Ovary (tissue), 7 donors: ENCODE measurements at regions not wholly inside any gene's neighbourhood (a gene's known extent, or its start where the extent isn't known, plus 50 kb on each side); places are given as distances from the start of the nearest gene placed in this dataset.

Source experiments
- DNase-seq, 5 donors: peaks; one replicate each; pipeline ENCODE4 v3.0.0-alpha.2; 2019 to 2020
- H3K27ac ChIP-seq, 2 donors: fragments of 200-600 bp; one replicate each; pipeline versions ENCODE4 v1.5.1 to v1.8.0; 2019 to 2022
- H3K27me3 ChIP-seq: fragments of 200-600 bp; one replicate; pipeline ENCODE4 v1.8.0; 2022
- H3K36me3 ChIP-seq: fragments of 200-600 bp; sonication (generic); one replicate; pipeline ENCODE4 v1.5.1; 2019
- H3K4me1 ChIP-seq: one replicate; pipeline ENCODE4 v1.8.1; 2013; ENCODE audit warnings: mild to moderate bottlenecking, moderate library complexity; ENCODE audit not compliant: insufficient read depth
- H3K4me3 ChIP-seq: fragments of 200-600 bp; sonication (generic); one replicate; pipeline ENCODE4 v1.5.1; 2017
- H3K9me3 ChIP-seq, 2 donors: fragments of 200-600 bp in 1 of 2; sonication (generic) in 1 of 2; one replicate each; pipeline versions ENCODE4 v1.5.1 to v1.8.1; 2013 to 2019; ENCODE audit warnings: mild to moderate bottlenecking in 1 of 2, moderate library complexity in 1 of 2
- CTCF ChIP-seq, 3 donors: fragments of 450-650 bp in 2 of 3; fragments of 200-600 bp in 1 of 3; IDR thresholded peaks; one replicate each; pipeline versions ENCODE4 v1.5.1 to v1.8.0; 2016 to 2022; ENCODE audit warnings: antibody characterized with exemption in 3 of 3, mild to moderate bottlenecking in 1 of 3
- EP300 ChIP-seq: sonication (generic); formaldehyde crosslinking; IDR thresholded peaks from one replicate; pipeline ENCODE4 v1.6.1; 2017; ENCODE audit warnings: antibody characterized with exemption
- POLR2A ChIP-seq: fragments of 450-650 bp; IDR thresholded peaks from one replicate; pipeline ENCODE4 v1.6.1; 2017; ENCODE audit warnings: antibody characterized with exemption, mild to moderate bottlenecking, moderate library complexity
- WGBS, 3 donors: extraction: QIAGEN DNeasy Blood & Tissue Kit in 1 of 3; methylation state at CpG; one replicate each; pipeline versions ENCODE4 v1.1.5 to v1.1.7; 2013 to 2017; 5-methylcytosine and 5-hydroxymethylcytosine counted together
- intact Hi-C, 4 donors: fragments of 100-400 bp; cut with DNase I; formaldehyde crosslinking; loops; one replicate each; pipeline versions ENCODE4 v1.11.0 to v1.15.1; 2022 to 2023
- donor health status: DM: no; HTN: no; CAD: no; lungs with moderate emphysema.
- donor health status: DM: no; HTN: no; CAD: no.
- donor health status: Bipolar disorder and iron deficiency.
- donor health status: DM: no; HTN: no; CAD: no.
- donor health status: DM: yes; HTN: yes; CAD: no.

- H3K27me3 ChIP-seq: no peaks in the 10 kb centered on the region
- no peak overlapping the region for H3K27ac ChIP-seq
- no peak for DNase-seq
- WGBS, 3 donors: 13 to 43% (median 23%) methylated on average over 6 of the region's 6 CpGs
- no peaks in the 10 kb centered on the region for H3K9me3 ChIP-seq
- intact Hi-C loops: no loop called here
- no peaks in the 10 kb centered on the region for H3K36me3 ChIP-seq
- H3K4me1 ChIP-seq: no peaks in the 10 kb centered on the region
- TF ChIP-seq EP300 (no peak), POLR2A (no peak), CTCF (IDR thresholded peaks at IDR 0.05) (no peak)
- no peak overlapping the region for H3K4me3 ChIP-seq
Observed at GRCh38 chr5:14956423-14957046, 85.0 kb upstream of the ANKH start.

GRCh38 chr5:14954616-14955343 lies 83.2 kb upstream of the ANKH start:
- no peak for DNase-seq
- Histone ChIP-seq H3K27me3 (no peaks in the 10 kb centered on the region), H3K4me1 (no peaks in the 10 kb centered on the region), H3K36me3 (no peaks in the 10 kb centered on the region), H3K4me3 (no peak overlapping the region), H3K9me3 (no peaks in the 10 kb centered on the region), H3K27ac (no peak overlapping the region)
- 74 to 84% (median 79%) methylated on average over 9 of the region's 9 CpGs for WGBS, 3 donors
- intact Hi-C loops: no loop called here
- TF ChIP-seq POLR2A (no peak), CTCF (IDR thresholded peaks at IDR 0.05) (no peak), EP300 (no peak)

GRCh38 chr5:14954216-14954615 lies 82.6 kb upstream of the ANKH start:
- no peak for DNase-seq
- Histone ChIP-seq H3K4me1 (no peaks in the 10 kb centered on the region), H3K27me3 (no peaks in the 10 kb centered on the region), H3K27ac (no peak overlapping the region), H3K36me3 (no peaks in the 10 kb centered on the region), H3K9me3 (no peaks in the 10 kb centered on the region), H3K4me3 (no peak overlapping the region)
- WGBS, 3 donors: 89 to 91% (median 90%) methylated on average over 1 of the region's 1 CpG
- intact Hi-C loops: no loop called here
- TF ChIP-seq EP300 (no peak), POLR2A (no peak), CTCF (IDR thresholded peaks at IDR 0.05) (no peak)

- WGBS, 3 donors: 58 to 77% (median 76%) methylated on average over 8 of the region's 8 CpGs
- TF ChIP-seq EP300: no peak
- TF ChIP-seq CTCF (IDR thresholded peaks at IDR 0.05): no peak
- TF ChIP-seq POLR2A: no peak
- H3K27me3 ChIP-seq: no peaks in the 10 kb centered on the region
- no peak overlapping the region for H3K4me3 ChIP-seq
- no peaks in the 10 kb centered on the region for H3K4me1 ChIP-seq
- DNase-seq: no peak
- H3K27ac ChIP-seq: no peak overlapping the region
- H3K36me3 ChIP-seq: no peaks in the 10 kb centered on the region
- intact Hi-C loops: no loop called here
- no peaks in the 10 kb centered on the region for H3K9me3 ChIP-seq
Observed at GRCh38 chr5:14953075-14953607, 81.6 kb upstream of the ANKH start.
